Hepatocyte (in vitro differentiated cells): ENCODE measurements at regions not wholly inside any gene's neighbourhood (a gene's known extent, or its start where the extent isn't known, plus 50 kb on each side); places are given as distances from the start of the nearest gene placed in this dataset.

ENCODE experiments used
- DNase-seq: peaks from one replicate; pipeline ENCODE4 v3.0.0-alpha.2; 2016; ENCODE audit warnings: low spot score
- H2AFZ ChIP-seq: fragments of 200-600 bp; sonication (generic); 2 replicates; pipeline ENCODE4 v1.6.0; 2016; ENCODE audit warnings: antibody characterized with exemption, mild to moderate bottlenecking
- H3K27ac ChIP-seq: fragments of 200-600 bp; sonication (generic); 2 replicates; pipeline ENCODE4 v1.5.1; 2016; ENCODE audit warnings: mild to moderate bottlenecking
- H3K27me3 ChIP-seq: fragments of 200-600 bp; sonication (generic); 2 replicates; pipeline ENCODE4 v1.6.1; 2016
- H3K36me3 ChIP-seq: fragments of 200-600 bp; sonication (generic); replicated peaks from 2 replicates; pipeline ENCODE4 v1.5.1; 2016; ENCODE audit warnings: low read depth; ENCODE audit not compliant: insufficient read depth
- H3K4me1 ChIP-seq: fragments of 200-600 bp; sonication (generic); 2 replicates; pipeline ENCODE4 v1.5.1; 2016; ENCODE audit warnings: mild to moderate bottlenecking, moderate library complexity; ENCODE audit not compliant: insufficient read depth
- H3K4me2 ChIP-seq: fragments of 200-600 bp; sonication (generic); 2 replicates; pipeline ENCODE4 v1.6.0; 2016
- H3K4me3 ChIP-seq: fragments of 200-600 bp; sonication (generic); 2 replicates; pipeline ENCODE4 v1.5.1; 2016; ENCODE audit warnings: mild to moderate bottlenecking
- H3K79me2 ChIP-seq: fragments of 200-600 bp; sonication (generic); 2 replicates; pipeline ENCODE4 v1.6.0; 2017; ENCODE audit warnings: mild to moderate bottlenecking
- H3K9me2 ChIP-seq: fragments of 200-600 bp; sonication (generic); replicated peaks from 2 replicates; pipeline ENCODE4 v1.6.0; 2017; ENCODE audit warnings: mild to moderate bottlenecking; ENCODE audit not compliant: insufficient read depth
- H3K9me3 ChIP-seq: fragments of 200-600 bp; sonication (generic); 2 replicates; pipeline ENCODE4 v1.5.1; 2016; ENCODE audit warnings: low read depth, mild to moderate bottlenecking
- H4K20me1 ChIP-seq: fragments of 200-600 bp; sonication (generic); 2 replicates; pipeline ENCODE4 v1.6.0; 2016; ENCODE audit warnings: mild to moderate bottlenecking; ENCODE audit not compliant: insufficient read depth, poor library complexity, severe bottlenecking
- EZH2 ChIP-seq: fragments of 200-600 bp; sonication (generic); IDR thresholded peaks from 2 replicates; pipeline ENCODE4 v1.6.1; 2016; ENCODE audit warnings: antibody characterized with exemption, mild to moderate bottlenecking, borderline replicate concordance
- EZH2phosphoT487 ChIP-seq: fragments of 200-600 bp; sonication (generic); IDR thresholded peaks from one replicate; pipeline ENCODE4 v1.6.1; 2018; ENCODE audit warnings: antibody characterized with exemption, mild to moderate bottlenecking, low read depth, moderate library complexity; ENCODE audit not compliant: unreplicated experiment, severe bottlenecking
- WGBS: methylation state at CpG from one replicate; pipeline ENCODE4 v1.1.6; 2016; ENCODE audit warnings: low lambda C conversion rate; ENCODE audit errors: missing lambda C conversion rate; 5-methylcytosine and 5-hydroxymethylcytosine counted together
- TF ChIP-seq, protein P1 (sequence below): fragments of 200-600 bp; sonication (generic); IDR thresholded peaks from 2 replicates; pipeline ENCODE4 v1.5.1; 2016; ENCODE audit warnings: antibody characterized with exemption, mild to moderate bottlenecking; ENCODE audit not compliant: poor library complexity

DNA sequence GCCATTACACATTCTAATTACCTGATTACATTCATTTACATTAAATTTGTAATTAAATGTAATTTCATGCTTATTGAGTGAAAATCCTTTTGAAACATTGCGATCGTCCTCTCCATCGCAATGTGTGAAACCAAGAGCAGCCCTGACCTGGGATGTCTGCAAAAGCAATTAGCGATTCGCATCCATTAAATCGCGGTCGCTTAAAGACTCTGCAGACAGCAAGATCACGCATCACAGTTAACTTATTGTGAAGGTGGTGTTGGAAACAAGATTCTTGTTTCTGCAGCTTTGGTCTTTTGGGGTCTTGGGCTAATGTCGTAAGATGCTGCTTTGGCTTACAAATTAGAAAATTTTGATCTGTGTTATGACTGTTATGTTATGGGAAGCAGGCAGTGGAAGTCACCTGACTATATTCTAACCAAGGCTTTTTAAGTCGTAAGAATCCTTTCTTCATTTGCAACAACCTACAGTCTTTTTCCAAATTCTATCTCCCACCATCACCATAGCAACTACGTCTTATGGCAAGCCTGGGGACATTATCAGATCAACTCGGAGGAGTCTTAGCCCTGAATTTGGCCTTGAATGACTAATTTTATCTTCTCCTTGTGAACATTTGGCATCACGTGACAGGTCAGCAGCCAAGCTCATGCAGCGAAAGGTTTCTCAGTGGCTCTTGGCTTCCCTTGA lies 142.8 kb upstream of the SOX1 start:
- H4K20me1 ChIP-seq: no peaks in the 10 kb centered on the region
- 87% methylated on average over 15 of the region's 15 CpGs for WGBS
- DNase-seq: no peak
- no peak overlapping the region for H3K4me2 ChIP-seq
- H3K27me3 ChIP-seq: peaks cover 7% of the 10 kb centered on the region
- H3K79me2 ChIP-seq: no peaks in the 10 kb centered on the region
- no peaks in the 10 kb centered on the region for H3K4me1 ChIP-seq
- TF ChIP-seq, protein P1, sequence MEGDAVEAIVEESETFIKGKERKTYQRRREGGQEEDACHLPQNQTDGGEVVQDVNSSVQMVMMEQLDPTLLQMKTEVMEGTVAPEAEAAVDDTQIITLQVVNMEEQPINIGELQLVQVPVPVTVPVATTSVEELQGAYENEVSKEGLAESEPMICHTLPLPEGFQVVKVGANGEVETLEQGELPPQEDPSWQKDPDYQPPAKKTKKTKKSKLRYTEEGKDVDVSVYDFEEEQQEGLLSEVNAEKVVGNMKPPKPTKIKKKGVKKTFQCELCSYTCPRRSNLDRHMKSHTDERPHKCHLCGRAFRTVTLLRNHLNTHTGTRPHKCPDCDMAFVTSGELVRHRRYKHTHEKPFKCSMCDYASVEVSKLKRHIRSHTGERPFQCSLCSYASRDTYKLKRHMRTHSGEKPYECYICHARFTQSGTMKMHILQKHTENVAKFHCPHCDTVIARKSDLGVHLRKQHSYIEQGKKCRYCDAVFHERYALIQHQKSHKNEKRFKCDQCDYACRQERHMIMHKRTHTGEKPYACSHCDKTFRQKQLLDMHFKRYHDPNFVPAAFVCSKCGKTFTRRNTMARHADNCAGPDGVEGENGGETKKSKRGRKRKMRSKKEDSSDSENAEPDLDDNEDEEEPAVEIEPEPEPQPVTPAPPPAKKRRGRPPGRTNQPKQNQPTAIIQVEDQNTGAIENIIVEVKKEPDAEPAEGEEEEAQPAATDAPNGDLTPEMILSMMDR: no peak
- TF ChIP-seq EZH2phosphoT487: no peak
- no peak for TF ChIP-seq EZH2
- H2AFZ ChIP-seq: no peak overlapping the region
- no peaks in the 10 kb centered on the region for H3K36me3 ChIP-seq
- H3K9me2 ChIP-seq: no peaks in the 10 kb centered on the region
- no peak overlapping the region for H3K4me3 ChIP-seq
- H3K27ac ChIP-seq: no peak overlapping the region
- no peaks in the 10 kb centered on the region for H3K9me3 ChIP-seq

DNA sequence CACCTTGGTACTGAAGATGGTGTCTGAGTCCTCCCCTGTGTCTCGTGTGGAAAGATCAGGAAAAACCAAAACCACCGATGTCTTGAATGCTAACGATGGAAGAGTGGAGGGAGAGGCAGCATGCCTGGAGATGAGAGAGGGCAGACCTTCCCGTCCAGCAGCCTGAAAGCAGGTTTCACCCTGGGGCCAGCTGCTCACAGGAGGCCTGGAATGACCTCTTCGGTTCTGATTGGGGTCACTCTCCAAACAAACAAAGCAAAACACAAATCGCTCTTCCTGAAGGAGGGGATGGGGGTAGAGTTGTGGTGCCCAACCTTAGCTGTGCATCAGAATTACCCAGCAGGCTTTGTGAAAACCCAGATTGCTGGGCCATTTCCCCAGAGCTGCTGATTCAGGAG lies 142.3 kb upstream of the SOX1 start:
- DNase-seq: no peak
- Histone ChIP-seq H3K27me3 (peaks cover 7% of the 10 kb centered on the region), H2AFZ (no peak overlapping the region), H4K20me1 (no peaks in the 10 kb centered on the region), H3K4me1 (no peaks in the 10 kb centered on the region), H3K27ac (no peak overlapping the region), H3K9me2 (no peaks in the 10 kb centered on the region), H3K4me2 (no peak overlapping the region), H3K4me3 (no peak overlapping the region), H3K79me2 (no peaks in the 10 kb centered on the region), H3K9me3 (no peaks in the 10 kb centered on the region), H3K36me3 (no peaks in the 10 kb centered on the region)
- TF ChIP-seq EZH2 (no peak), EZH2phosphoT487 (no peak)
- TF ChIP-seq, protein P1: no peak
- WGBS: 72% methylated on average over 6 of the region's 6 CpGs

DNA sequence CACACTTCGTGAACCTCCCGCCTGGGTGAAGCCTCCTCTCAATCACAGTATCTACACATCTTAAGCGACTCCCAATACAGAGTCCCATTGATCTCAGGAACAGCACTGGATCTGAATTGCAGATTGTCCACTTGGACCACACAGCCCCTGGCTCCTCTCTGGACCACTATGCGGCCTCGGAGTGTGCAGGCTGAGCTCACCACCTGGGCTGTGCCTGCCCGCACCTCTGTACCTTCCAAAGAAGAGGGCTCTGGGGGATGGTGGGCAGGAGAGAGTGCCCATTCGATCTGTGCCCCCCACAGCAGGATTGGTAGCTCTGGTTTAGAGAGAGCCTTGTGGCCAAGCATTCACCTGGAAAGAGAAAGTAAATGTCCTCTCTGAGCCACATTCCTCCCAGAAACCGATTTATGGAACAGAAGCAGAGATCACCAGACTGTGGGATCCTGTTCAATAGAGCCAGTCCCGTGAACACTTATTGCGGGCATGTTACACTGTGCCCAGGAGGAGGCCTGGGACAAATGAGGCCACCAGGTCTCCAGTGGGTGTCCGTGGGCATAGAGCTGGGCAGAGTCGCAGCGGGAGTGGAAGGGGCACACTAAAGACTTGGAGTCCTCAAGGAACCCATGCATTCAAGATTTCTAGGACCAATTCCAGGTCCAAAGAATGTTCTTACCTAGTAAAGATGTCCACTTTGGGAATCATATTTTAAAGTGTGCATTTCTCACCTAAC lies 141.6 kb upstream of the SOX1 start:
- H3K4me3 ChIP-seq: no peak overlapping the region
- H3K4me1 ChIP-seq: no peaks in the 10 kb centered on the region
- H3K9me2 ChIP-seq: no peaks in the 10 kb centered on the region
- WGBS: 91% methylated on average over 13 of the region's 13 CpGs
- no peak overlapping the region for H3K27ac ChIP-seq
- H3K4me2 ChIP-seq: no peak overlapping the region
- H3K36me3 ChIP-seq: no peaks in the 10 kb centered on the region
- no peaks in the 10 kb centered on the region for H3K9me3 ChIP-seq
- no peaks in the 10 kb centered on the region for H3K79me2 ChIP-seq
- TF ChIP-seq, protein P1: no peak
- no peak overlapping the region for H2AFZ ChIP-seq
- DNase-seq: no peak
- peaks cover 7% of the 10 kb centered on the region for H3K27me3 ChIP-seq
- H4K20me1 ChIP-seq: no peaks in the 10 kb centered on the region
